ENCODE measurements at regions not wholly inside any gene's neighbourhood (a gene's known extent, or its start where the extent isn't known, plus 50 kb on each side); places are given as distances from the start of the nearest gene placed in this dataset.

DNA sequence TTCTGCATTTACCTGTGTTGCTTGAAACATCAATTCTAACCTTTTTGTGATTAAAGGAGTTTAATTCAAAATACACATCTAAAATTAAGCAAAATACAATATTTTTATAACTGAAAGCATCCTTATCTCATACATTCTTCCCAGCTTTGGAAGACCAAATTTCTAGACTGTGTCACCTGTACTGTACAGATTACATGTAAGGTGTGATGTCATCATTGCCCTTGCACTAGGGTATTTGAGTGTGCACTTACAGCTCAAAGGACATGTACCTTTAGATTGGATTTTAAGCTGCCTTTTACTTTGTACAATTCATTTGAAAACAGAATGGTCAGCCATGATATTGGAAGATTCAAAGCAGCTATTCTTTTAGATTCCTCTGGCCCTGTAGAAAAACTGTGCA lies 932.8 kb upstream of the POU3F3 start:
- TF ChIP-seq, protein P1, sequence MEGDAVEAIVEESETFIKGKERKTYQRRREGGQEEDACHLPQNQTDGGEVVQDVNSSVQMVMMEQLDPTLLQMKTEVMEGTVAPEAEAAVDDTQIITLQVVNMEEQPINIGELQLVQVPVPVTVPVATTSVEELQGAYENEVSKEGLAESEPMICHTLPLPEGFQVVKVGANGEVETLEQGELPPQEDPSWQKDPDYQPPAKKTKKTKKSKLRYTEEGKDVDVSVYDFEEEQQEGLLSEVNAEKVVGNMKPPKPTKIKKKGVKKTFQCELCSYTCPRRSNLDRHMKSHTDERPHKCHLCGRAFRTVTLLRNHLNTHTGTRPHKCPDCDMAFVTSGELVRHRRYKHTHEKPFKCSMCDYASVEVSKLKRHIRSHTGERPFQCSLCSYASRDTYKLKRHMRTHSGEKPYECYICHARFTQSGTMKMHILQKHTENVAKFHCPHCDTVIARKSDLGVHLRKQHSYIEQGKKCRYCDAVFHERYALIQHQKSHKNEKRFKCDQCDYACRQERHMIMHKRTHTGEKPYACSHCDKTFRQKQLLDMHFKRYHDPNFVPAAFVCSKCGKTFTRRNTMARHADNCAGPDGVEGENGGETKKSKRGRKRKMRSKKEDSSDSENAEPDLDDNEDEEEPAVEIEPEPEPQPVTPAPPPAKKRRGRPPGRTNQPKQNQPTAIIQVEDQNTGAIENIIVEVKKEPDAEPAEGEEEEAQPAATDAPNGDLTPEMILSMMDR (IDR thresholded peaks at IDR 0.05), result no peak
- TF ChIP-seq POLR2A (IDR thresholded peaks at IDR 0.05) (no peak), POLR2AphosphoS5 (IDR thresholded peaks at IDR 0.05) (no peak)
